ENCODE measurements at regions not wholly inside any gene's neighbourhood (a gene's known extent, or its start where the extent isn't known, plus 50 kb on each side); places are given as distances from the start of the nearest gene placed in this dataset.

DNA sequence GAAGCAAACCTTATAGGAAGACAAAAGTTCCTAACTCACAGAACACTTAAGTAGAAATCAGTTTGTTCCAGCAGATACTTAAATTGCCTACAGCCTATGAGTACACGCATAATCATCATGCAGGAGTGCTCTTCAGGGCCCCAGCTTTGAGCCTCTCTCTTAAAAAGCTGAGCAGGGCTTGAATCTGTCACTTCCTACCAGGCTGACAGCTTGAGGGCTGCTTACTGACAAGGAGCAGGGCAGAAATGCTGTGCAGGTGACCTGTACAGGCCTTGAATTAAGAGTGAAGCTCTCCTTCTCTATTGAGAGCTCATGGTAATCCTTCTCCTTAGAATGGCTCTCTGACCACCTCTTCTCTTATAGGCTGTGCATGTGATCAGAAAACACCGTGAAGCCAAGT lies 66.5 kb upstream of the MAST4 start:
- in situ Hi-C loops (cut with HindIII; ENCODE audit: low sequenced_read_pairs), result no loop called here

DNA sequence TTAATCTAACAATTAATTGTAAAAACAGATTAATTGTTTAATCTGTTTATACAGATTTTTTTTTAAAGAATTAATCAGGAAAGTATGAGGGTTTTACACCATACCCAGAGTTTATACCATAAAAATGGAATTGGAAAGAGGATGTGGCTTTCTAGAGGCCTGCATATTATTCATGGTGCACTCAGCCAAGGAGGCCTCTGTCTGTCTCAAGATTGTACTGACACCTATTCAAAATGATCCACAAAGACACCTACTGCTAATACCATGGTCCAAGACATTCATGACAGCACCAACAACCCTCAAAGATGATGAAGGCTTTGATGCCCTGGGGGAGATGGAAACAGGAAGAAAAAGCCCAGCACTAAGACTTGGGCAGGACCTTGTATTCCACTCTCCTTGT lies 58.1 kb upstream of the MAST4 start:
- in situ Hi-C loops (cut with HindIII; ENCODE audit: low sequenced_read_pairs), result no loop called here

DNA sequence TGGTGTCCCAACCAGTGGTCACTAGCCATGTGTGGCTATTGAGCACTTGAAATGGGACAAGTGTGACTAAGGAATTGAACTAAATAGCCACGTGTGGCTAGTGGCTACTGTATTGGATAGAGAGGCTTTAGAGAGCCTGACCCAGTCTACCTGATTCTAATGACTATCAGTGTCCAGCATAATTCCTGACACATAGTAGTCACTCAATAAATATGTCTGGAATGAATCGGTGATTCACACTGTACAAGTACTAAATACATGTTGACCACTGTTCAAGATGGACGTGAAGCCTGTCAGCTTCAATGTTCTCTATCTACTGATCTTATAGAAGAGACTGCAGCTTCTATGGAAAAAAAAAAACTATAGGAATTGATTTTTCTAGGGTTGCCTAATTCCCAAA lies 57.7 kb upstream of the MAST4 start:
- in situ Hi-C loops (cut with HindIII; ENCODE audit: low sequenced_read_pairs), result no loop called here

DNA sequence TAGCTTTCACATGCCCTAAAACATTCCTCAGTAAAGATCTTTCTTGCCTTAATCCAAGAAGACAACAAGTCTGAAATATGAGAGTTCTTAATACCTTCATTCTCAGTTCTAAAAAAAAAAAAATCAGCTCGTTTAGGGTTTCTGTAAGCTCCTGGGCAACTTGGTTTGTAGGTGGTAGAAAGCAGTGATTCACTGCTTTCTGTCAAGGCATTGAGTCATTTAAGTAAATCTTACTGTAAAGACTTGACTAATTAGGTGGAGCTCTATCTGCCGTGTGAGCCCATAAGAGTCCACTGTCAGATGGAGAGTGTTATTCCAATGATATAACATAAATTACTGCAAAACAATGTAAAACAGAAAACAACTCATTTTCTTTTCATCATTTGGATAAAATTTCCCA lies 56.1 kb upstream of the MAST4 start:
- in situ Hi-C loops (cut with HindIII; ENCODE audit: low sequenced_read_pairs), result no loop called here

DNA sequence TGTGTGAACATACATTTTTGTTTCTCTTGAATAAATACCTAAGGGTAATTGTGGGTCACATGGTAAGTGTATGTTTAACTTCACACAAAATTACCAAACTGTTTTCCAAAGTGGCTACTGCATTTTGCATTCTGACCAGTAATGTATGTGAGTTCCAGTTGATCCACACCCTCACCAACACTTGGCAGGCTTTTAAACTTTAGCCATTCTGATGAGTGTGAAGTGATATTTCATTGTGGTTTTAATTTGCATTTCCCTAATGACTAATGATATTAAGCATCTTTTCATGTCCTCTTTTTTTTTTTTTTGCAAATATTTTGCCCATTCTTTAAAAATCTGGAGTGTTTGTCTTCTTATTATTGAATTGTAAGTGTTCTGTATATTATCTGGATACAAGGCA lies 53.5 kb upstream of the MAST4 start:
- in situ Hi-C loops (cut with HindIII; ENCODE audit: low sequenced_read_pairs), result no loop called here
